ENCODE measurements at regions not wholly inside any gene's neighbourhood (a gene's known extent, or its start where the extent isn't known, plus 50 kb on each side); places are given as distances from the start of the nearest gene placed in this dataset.

DNA sequence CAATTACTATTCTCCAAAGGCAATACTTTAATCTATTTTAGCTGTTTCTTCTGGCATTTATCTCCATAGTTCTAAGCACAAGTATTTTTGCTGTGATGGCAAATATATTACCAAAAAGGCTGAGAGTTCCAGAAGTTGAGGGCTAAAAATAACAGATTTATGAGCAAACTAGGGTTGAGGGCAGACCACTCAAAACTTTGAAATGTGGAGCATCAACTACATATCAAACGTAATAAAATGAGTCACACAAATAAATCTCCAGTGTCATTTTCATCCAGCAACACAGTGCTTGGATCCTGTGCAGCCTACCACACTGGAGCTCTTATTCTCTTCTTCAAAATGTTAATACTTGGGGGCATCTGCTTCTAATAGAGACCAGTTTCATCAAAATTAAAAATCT, 163.9 kb downstream of the HS3ST1 start:
- DNase-seq (ENCODE audit: low spot score) = no peak

DNA sequence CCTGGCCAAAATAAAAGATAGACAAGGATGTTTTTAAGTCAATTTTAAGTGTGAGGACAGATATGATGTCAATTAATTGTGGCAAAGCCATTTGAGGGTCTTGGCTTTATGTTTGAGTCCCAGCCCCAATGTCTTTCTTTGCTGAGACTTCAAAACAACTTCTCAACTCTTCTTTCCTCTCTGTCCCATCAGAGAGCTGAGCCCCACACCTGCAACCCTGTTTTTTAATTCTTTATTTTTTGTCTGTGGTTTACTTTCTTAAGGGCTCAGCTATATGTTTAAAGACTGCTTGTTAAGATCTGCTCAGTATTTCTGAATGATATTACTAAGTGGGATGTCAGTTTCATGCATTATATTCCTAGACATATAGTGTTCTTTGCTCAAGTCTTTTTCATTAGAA, 164.3 kb downstream of the HS3ST1 start:
- DNase-seq (ENCODE audit: low spot score) = no peak

DNA sequence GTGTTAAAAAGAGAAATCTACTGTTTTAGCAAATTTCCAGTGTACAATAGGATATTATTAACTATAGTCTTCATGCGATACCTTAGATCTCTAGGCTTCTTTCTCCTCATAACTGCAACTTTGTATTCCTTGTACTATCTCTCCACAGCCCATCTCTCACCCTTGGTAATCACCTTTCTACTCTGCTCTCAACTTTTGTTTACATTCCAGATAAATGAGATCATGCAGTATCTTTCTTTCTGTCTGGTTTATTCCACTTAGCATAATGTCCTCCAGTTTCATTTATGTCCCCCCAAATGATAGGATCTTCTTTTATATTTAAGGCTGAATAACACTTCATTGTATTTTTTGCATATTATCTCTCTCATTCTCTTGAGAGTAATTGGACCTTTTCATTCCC, 165.5 kb downstream of the HS3ST1 start:
- DNase-seq (ENCODE audit: low spot score) = no peak

DNA sequence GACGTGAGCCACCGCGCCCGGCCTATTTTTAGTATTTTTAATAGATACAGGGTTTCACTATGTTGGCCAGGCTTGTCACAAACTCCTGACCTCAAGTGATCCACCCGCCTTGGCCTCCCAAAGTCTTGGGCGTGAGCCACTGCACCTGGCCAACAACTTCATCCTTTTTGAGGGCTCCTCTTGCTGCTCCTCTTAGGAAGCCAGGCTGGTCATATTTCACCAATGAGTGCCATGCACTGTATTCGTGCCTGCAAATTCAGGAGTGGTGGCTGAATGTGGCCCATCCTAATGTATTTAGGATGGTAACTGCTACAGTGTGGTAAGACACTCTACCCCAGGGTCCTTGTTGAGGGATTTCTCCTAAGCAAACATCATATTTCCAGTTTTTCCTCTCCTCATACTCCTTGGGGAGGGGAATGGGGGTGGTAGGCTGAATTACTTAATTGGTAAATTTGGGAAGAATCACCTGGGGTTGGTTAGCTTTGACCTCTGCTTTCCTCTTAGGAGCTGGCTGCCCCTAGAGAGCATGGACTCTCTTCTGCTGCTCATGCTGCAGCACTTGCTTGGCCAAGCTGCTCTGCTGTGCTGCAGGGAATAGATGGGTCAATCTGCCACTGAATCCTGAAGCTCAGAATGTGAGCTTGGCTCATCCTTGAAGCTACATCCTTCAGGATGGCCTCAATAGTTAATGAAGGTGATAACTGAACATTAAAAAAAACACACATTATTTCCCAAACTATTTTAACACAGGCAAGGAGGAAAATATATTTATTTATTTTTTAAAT, 167.4 kb downstream of the HS3ST1 start:
- no peak for DNase-seq (ENCODE audit: low spot score)

DNA sequence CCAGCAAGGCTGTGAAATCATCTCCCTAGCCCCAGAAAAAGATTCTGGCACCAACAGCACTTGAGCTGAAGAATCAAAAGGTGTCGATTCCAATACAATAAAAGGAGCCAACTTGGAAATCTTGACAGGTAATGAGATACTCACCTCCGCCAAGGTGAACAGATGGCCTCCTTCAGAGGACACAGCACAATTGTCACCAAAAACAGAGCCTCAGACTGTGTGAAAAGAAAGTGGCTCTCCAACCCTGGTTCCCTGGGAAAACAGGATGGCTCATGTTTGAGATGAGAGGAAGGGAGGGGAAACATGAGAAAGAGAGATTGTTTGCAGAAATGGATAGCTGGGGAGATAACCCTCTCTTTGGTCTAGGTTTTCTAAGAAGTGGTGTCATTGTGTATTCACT, 168.9 kb downstream of the HS3ST1 start:
- DNase-seq (ENCODE audit: low spot score) = no peak

DNA sequence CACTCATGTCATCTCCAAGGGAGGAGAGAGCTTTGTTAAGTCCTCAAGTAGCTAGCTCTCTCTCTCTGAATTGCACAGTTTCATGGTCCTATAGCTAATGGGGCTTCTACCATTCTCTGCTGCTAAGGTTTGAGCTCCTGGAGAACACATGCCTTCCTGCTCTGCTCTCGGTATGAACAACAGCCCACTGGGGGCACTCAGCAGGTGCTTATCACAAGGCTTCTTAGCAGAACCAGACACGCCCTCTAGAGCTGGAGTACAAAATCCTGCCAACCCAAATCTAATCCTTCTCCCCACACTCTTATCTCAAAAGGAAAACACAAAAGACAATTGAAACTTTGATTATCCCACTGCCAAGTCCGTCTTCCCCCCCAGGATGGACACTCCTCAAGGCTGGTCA, 176.5 kb downstream of the HS3ST1 start:
- DNase-seq (ENCODE audit: low spot score) = no peak

DNA sequence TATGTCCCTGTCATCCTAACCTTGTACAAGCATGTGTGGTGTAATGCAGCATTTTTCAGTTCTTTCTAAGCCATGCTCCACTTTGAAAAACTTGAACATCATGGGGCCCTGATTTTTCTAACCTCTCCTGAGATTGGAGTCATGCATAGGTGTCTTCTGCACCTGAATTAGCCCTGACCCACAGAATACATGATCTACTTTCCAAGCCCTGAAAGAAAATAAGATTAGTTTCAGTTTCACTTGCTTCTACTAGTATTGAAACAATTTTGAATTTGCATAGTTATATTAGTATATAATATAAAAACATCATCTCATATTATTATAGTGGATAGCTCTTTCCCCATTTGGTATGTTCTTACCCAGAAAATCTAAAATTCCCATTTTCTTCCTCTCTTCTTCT, 178.2 kb downstream of the HS3ST1 start:
- DNase-seq (ENCODE audit: low spot score) = no peak

DNA sequence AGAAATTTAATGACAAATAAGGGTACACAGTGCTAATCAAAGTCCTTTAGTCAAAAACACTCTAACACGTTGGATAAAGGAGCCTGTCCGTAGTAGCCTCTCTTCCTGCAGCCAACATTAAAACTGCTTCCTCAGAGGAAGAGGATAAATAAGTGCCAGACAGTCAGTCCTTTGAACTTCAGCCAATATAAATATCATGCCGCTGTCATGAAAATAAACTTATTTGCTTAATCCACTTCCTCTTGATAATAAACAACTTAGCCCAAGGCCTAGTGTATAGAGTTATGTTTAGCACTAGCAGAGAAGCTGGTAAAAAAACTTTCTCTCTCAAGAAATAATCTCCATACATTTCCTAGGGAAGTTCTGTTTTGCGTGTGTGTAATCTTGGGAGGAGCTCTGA, 196.7 kb downstream of the HS3ST1 start:
- no peak for DNase-seq (ENCODE audit: low spot score)

DNA sequence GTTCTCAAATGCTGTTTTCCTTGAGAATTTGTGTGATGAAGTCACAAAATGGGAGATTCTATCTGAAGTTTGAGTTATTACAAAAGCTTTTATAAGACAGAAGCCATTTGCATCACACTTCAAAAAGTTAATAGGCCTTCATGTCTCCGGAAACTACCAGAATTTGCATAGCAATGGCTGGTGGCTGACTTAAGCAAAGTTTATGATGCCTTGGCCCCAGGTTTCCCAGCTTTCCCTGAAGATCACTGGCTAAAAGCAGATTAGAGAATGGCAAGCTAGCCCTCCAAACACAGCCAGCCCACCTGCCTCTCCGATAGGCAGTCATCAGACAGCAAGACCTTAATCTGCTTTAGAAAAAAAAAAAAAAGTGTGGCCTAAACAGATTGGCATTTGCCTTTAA, 197.8 kb downstream of the HS3ST1 start:
- DNase-seq (ENCODE audit: low spot score) = no peak

DNA sequence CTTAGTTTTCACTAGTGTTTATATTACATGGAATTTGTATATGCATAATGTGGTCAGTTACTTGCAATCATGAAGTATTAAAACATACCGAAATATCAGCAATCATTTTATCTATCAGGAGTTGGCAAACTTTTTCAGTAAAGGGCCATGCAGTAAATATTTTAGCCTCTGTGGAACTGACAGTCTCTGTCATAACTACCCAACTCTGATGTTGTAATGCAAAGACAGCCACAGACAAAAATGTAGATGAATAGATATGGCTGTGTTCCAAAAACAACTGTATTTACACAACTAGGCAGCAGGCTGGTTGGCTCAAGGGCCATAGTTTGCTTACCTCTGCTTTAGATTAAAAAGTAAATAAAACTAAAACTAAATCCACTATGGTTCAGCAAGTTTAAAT, 200.2 kb downstream of the HS3ST1 start:
- DNase-seq (ENCODE audit: low spot score) = no peak

DNA sequence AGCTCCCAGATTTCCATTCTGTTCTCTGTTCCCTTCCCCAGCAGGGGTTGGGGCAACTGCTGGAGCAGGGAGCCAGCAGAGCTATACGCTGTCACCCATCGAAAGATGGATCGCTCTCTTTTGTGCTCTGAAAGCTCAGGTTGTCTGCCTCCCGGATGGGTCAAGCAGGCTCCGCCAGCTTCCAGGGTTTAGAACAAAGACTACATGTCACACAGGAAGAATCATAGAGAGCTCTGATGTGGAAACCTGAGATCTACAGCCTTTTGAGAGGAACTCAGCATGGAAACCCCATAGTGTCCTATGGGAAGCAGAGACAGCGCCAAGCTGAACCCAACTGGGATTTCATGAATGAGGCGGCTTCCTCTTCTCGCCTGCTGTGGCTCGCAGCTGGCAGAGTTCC, 205.4 kb downstream of the HS3ST1 start:
- no peak for DNase-seq (ENCODE audit: low spot score)

DNA sequence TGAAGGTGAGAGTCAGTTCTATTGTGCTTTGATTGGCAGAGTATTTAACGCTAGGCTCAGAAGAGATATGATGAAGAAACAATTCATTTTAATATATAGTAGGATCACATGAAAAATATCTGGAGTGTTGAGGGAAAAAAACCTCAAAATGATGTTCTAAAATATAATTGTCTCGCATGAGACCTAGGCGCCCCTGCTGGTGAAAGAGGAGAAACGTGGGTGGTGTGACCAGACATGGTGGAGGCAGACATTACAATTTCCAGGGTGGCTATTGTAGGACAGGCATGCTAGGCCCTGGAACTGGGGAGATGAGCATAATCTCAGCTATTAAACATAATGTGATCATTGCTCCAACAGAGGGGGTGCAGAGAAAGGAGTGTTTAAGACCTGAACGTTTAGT, 210.0 kb downstream of the HS3ST1 start:
- no peak for DNase-seq (ENCODE audit: low spot score)

DNA sequence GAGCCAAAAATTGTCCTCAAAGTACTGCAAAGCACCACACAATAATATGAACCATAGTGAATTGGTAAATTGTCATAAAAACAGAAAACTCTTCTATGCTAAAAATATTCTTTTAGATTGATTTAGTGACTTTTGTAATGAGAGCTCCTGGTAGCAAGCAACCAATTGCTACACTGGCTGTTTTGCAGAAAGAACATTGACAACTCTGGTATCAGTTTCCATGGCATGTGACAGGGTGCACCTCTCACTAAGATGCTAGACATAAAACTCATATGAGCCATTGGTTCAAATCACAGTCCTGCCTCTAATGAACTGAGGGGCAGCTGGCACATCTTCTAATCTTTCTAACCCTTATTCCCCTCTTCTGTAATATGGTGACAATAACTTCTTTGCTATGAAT, 212.2 kb downstream of the HS3ST1 start:
- DNase-seq (ENCODE audit: low spot score) = no peak

DNA sequence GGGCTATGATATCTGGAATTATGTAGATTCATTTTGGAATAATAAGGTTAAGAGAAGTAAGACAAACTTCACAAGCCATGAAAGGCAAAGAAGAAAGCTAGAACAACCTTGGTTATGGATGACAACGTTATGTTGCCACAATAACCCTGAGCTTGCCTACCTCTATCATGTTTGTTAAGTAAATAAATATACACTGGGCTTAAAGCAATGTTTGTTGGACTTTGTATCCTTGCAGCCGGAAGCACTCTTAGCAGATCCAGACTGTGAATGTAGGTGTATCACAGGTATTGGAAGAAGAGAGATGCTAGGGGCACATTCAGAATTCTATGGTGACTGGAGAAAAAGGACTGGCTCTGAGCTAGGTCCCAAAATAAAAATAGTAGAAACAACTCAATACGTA, 214.4 kb downstream of the HS3ST1 start:
- DNase-seq (ENCODE audit: low spot score) = no peak

DNA sequence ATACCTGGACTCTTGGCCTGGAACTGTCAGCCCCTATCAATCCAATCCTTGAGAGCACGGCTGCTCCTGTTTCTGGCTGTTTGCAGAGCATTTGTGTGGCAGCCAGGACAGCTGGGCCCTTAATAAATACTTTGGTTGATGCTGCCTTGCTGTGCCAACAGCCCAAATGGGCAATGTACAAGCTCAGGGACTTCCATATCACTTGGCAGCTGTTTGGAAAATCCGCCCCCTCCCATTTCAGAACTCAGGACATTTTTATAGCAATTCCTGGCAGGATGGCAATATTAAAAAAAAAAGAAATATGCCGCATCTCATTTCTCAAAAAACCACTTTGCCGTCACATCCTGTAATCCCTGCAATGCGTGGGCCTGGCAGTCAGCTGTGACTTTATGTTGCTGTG, 218.9 kb downstream of the HS3ST1 start:
- DNase-seq (ENCODE audit: low spot score) = no peak

DNA sequence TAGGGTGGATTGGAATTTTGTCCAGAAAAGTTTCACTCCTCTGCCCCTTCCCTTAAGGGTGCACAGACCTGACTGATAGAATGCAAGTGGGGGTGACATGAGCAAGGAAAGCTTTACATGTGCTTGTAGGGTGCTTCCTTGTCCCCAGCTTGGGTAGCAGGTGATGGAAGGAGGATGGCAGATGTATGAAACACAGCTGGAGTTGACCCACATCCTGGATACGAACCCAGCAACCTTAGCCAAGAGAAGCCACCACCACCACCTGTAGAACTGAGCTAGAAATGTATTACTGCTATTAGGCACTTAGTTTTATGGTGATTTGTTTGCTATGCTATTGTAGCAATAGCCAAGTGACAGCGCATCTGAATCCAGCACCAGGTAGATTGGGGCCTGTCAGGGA, 227.4 kb downstream of the HS3ST1 start:
- DNase-seq (ENCODE audit: low spot score) = no peak

DNA sequence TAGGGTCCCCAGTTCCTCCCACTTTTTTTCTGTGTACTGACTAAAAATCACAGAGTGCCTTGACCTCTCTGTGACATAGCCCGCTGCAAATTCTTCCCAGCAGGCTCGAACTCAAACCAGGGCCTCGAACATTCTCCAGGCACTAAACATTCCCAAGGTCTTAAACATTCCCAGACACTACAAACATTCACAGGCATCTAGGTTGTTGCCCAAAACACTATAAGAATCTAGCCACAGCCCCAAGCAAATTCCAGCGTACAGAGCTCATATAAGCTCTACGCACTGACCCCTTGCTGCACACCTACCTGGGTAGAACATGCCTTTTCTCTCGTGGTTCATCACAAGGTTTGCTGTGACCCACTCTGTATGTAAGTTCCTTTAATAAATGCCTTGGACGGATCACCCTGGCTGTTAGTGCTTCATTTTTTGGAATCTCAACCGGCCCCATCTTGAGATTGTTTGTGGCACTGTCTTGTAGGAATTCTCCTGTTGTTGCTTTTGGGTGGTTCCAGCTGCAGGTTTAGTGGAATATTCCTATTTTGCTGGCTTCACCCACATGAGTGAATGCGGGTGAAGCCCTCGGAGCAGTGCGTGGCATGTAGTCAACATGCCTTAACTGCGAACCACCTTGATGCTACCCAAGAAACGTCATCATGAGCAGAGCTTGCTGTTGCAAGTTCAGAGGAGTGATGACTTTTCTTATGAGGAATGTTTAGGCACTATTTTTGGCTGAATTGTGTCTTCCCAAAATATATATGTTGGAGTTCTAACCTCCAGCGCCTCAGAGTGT, 230.0 kb downstream of the HS3ST1 start:
- DNase-seq (ENCODE audit: low spot score) = no peak

DNA sequence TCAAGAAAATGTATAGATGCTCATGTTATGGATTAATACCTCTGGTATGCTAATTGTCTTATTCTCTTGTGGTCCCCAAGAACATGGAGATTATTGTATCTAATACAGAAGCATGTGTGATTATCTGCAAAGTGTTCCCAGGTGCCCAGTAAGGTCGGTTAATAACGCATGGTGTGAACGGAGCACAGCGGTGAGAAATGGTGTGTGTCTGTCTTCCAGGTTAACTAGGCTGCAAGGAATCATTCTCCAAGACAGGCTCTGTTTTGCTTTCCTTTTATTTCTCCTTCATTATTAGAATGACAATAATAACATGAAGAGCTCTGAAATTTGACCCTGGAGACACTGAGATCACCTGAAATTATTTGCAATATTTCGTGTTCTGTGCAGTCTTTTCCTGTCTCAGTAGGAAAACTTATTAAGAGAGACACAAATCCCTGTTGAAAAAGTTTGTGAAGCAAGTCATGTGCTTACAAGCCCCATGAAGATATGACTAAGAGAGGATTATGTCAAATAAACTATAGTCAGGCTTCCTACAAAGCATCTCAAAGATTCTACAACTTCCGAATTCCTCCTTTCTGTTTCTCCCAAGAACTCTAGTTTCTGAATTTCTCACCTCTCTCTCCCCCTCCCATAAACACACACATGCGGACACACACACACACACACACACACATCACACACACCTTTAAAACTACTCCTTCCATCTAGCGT, 230.9 kb downstream of the HS3ST1 start:
- no peak for DNase-seq (ENCODE audit: low spot score)

DNA sequence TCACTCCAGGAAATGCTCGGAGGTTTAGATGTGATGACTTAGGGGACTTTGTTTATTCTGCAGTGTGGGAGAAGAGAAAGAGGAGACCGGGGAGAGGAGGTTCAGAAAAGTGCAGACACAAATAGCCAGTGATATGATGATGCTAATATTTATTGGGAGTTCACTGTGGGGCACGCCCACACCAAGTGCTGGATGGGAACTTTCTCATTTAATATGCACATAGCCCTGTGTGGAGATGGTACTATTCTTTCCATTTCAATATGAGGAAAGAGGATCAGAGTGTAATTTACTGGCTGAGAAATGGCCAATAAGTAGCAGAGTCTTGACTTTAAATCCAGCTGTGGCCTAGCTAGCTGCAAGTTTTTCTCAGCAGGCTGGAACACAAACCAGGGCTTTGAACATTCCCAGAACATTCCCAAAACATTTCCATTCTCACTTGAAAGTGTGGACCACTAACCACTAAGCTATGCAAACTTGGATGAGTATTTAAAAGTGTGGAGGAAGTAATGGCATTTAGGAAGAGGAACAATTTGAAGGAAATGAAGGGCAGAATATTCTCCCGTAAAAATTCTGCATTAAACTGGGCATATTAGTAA, 231.7 kb downstream of the HS3ST1 start:
- no peak for DNase-seq (ENCODE audit: low spot score)

DNA sequence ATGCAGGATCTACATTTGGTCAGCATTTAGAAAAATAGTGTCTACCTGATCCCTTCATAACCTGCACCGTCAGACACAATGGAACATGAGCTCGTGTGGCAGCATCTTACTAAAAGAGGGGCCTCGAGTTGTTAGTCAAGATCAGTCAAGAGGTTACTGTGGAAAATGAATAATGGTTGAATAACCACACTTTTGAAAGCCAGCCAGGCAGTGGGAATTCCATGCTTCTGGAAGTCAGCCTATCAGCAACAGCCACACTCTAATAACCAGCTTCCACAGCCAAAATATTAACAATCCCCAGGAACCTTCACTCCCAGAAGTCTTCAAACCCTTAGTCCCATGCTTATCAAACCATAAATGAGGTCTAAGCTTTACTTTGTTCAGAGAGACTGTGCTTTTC, 234.3 kb downstream of the HS3ST1 start:
- no peak for DNase-seq (ENCODE audit: low spot score)

DNA sequence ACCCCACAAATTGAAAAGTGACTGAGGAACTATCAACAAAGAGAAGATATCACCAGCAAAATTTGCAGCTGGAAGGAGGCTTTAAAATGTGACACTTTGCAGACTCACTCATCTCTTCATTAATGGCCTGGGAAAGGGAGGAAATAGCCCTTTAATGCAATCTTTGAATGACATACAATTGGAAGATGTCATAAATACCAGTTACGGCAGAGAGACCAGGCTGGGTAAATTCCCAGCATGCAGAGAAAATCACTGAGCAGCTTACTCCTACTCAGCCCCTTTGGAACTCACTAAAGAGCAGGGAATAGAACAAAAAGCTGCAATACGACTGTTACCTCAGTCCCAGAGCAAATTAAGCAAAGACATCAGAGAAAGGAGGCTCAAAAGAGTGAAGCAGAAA, 238.9 kb downstream of the HS3ST1 start:
- no peak for DNase-seq (ENCODE audit: low spot score)

DNA sequence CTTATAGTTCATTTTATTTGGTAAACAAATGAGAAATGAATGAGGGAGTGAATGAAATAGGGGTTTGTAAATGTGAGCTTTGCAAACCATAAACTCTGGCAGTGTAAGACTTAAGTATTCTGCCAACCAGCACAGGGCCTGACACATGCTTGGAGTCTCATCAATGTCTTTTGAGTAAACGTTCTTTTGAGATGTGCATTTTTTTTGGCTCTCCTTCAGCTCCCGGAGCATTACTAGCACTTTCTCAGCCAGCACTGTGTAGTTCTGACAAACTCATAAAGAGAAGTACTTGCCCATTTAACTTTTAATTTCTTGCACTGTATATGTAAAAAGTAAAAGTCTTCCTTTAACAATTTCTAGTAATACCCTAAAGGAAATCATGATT, 245.3 kb downstream of the HS3ST1 start:
- DNase-seq (ENCODE audit: low spot score) = no peak
